Stimulated activated CD8-positive, alpha-beta memory T cell treated with anti-CD3 and anti-CD28 coated beads, Interleukin-12 subunit alpha, Interleukin-12 subunit beta, amount 100 ng/mL, for 24 hours (primary cell): ENCODE measurements at regions not wholly inside any gene's neighbourhood (a gene's known extent, or its start where the extent isn't known, plus 50 kb on each side); places are given as distances from the start of the nearest gene placed in this dataset.

ENCODE experiments used
- DNase-seq: peaks from one replicate; pipeline ENCODE4 v3.0.0-alpha.2; 2020; ENCODE audit errors: extremely low read depth

GRCh38 chr6:170178561-170179477 lies 112.1 kb downstream of the DLL1 start:
- no peak for DNase-seq

GRCh38 chr6:170177772-170178560 lies 112.9 kb downstream of the DLL1 start:
- no peak for DNase-seq

GRCh38 chr6:170176898-170177771 lies 113.7 kb downstream of the DLL1 start:
- no peak for DNase-seq

GRCh38 chr6:170176136-170176897 lies 114.6 kb downstream of the DLL1 start:
- no peak for DNase-seq

GRCh38 chr6:170175644-170176135 lies 115.2 kb downstream of the DLL1 start:
- no peak for DNase-seq

GRCh38 chr6:170174771-170175643 lies 115.9 kb downstream of the DLL1 start:
- no peak for DNase-seq

- no peak for DNase-seq
Measured at GRCh38 chr6:170174124-170174770, 116.6 kb downstream of the DLL1 start.

GRCh38 chr6:170173335-170173881 lies 117.5 kb downstream of the DLL1 start:
- no peak for DNase-seq

- DNase-seq = no peak
Measured at GRCh38 chr6:170172825-170173256, 118.0 kb downstream of the DLL1 start.

- no peak for DNase-seq
Measured at GRCh38 chr6:170172392-170172791, 118.5 kb downstream of the DLL1 start.

GRCh38 chr6:170167657-170168159 lies 123.2 kb downstream of the DLL1 start:
- DNase-seq = no peak

GRCh38 chr6:170166511-170167122 lies 124.3 kb downstream of the DLL1 start:
- no peak for DNase-seq

- DNase-seq = no peak
Measured at GRCh38 chr6:170165471-170166117, 125.3 kb downstream of the DLL1 start.

GRCh38 chr6:170165085-170165470 lies 125.8 kb downstream of the DLL1 start:
- DNase-seq = no peak

GRCh38 chr6:170164271-170164900 lies 126.5 kb downstream of the DLL1 start:
- DNase-seq = no peak

GRCh38 chr6:170163405-170164170 lies 127.3 kb downstream of the DLL1 start:
- no peak for DNase-seq
